Germinal center (tissue), 1 donor: ENCODE measurements at regions not wholly inside any gene's neighbourhood (a gene's known extent, or its start where the extent isn't known, plus 50 kb on each side); places are given as distances from the start of the nearest gene placed in this dataset.

Experiments used
- DNase-seq: peaks from one replicate; pipeline ENCODE4 v3.0.0; 2012; ENCODE audit warnings: mixed read lengths, low spot score

DNA sequence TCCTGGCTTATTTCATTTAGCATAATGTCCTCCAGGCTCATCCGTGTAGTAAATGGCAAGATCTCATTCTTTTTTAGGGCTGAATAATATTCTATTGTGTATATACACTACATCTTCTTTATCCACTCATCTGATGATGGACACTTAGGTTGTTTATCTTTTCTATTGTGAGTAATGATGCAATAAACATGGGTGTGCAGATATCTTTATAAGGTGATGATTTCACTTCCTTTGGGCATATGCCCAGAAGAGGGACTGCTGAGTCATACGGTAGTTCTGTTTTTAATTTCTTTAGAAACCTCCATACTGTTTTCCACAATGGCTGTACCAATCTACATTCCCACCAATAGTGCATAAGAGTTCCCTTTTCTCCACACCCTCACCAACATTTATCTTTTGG, 317.6 kb upstream of the CNKSR2 start:
- no peak for DNase-seq

DNA sequence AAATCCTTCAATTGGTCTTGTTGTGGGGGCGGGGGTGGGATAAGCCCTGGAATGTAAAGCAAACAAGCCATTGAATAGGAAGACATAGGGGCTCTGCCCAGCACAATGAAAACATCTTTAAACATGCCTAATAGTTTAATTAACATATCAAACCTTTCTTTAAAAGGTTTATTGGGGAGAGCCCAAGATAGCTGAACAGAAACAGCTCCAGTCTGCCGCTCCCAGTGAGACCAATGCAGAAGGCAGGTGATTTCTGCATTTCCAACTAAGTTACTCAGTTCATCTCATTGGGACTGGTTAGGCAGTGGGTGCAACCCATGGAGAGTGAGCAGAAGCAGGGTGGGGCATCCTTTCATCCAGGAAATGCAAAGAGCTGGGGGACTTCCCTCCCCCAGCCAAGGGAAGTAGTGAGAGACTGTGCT, 327.2 kb upstream of the CNKSR2 start:
- no peak for DNase-seq

DNA sequence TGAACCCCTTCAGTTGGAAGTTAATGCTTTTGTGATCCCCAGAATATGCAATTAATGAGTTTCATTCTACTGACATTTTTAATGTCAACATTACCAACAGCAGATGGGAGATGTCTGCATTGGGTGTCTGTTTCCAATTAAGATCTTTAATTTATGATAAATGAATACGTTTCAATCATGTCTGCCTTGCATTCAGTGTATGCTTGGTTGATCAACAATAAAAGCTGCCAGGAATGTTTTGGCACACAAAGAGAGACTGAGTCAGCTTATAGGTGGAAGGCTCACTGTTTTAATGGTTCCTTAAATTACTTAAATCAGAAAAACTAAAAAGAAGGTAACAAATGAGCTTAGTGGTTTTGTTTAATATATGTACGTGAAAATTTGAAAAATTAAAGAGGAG, 359.9 kb upstream of the CNKSR2 start:
- no peak for DNase-seq

DNA sequence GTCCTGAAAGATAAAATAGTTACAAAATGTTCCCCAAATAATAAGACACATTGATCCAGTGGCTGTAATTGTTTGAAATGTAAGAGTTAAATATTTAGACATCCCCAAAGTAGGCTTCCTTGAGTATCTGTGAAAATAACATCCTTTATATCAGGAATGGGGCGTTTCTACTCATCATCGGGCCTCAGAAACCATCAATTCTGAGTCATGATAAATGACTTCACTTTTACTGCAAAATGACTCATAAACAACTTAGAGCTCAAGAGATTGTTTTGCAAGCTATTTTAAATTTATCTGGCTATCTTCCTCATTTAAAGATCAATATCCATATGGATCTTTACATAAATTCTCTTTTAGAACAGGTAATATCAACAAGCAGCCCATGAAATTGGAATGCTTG, 369.4 kb upstream of the CNKSR2 start:
- DNase-seq: no peak

DNA sequence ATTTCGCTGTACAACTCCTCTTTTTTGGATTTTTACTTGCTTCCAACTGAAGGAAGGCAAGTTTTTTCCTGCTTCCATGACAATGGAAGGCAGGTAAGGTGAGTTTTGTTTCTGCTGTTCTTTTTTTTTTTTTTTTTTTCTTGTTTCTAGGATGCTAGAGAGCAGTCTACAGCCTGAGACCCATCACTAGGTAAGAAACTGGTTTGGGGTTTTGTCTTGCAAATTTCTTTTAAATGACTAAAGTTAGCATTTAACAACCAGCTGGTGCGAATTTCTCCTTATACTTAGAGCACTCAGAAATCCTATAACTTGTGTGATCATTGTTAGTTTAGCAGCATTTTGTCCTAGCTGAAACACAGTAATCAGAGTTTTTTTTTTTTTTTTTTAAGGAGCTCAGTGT, 378.4 kb upstream of the CNKSR2 start:
- DNase-seq: no peak

DNA sequence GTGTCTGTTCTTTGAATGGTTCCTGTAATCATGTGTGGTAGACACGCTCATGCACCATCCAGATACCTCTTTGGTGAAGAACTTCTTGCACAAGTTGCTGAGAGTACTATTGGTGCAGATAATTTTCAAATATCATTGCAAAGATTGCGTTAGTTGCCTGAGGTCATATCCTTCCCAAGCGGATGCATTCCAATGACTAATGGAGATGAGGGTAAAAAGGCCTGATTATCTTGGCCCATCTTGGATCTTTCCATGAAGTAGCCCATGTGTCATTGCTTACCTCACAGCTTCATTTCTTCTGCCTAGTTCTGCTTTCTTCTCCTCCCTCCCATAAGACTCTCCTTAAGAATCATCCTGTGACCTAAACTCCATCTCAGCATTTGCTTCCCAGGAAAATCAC, 384.9 kb upstream of the CNKSR2 start:
- no peak for DNase-seq

DNA sequence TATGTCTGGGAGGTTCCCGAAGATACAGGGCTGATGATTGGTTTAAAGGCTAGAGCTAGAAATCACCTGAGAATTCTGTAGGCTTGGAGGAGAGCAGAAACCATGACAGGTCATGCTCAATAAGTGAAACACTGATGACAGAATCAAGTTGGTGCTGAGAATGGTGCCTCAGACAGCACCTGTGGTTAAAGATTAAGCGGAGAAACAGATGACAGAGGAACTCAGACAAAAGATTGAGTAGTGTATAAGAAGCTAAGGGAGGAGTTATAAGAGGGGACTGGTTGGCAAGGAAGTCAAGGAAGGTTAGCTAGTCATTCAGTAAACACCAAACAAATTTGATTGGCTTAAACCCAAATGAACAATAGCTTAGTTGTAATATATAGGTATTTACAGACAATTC, 385.4 kb upstream of the CNKSR2 start:
- DNase-seq: no peak

DNA sequence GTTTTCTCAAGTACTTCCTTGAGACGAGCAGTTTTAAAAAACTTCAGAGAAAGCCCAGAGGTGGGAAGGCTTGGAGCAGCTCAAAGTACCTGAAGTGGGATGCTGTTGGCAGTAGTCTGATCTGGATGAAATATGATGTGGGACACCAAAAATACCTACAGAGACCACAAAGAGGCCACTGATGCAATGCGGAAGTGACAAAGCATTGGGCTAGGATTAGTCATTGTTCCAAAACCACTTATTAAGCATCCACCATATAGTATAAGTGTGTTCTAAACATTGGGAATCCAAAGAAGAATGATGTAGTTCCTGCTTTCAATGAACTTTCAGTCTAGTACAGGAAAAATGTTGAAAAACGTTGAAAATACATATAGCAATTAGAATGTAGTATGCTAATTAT, 386.1 kb upstream of the CNKSR2 start:
- DNase-seq: no peak

DNA sequence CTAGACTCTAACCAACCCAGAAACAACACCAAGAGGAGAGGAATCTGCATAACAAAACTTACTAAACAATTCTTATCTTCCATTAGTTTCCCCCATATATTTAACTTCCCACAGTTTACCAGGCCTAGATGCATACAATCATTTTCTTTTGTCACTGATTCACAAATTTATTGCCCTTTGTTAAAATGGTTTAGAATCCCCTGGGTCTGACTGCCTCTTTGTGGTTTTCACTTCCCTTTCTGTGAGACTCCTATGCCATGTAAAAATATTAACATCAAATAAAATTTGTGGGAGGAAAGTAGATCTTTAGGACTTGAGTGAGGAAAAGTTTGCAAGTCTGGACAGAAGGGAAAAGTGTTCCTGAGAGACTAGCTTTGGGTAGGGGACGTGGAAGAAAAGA, 393.8 kb upstream of the CNKSR2 start:
- no peak for DNase-seq

DNA sequence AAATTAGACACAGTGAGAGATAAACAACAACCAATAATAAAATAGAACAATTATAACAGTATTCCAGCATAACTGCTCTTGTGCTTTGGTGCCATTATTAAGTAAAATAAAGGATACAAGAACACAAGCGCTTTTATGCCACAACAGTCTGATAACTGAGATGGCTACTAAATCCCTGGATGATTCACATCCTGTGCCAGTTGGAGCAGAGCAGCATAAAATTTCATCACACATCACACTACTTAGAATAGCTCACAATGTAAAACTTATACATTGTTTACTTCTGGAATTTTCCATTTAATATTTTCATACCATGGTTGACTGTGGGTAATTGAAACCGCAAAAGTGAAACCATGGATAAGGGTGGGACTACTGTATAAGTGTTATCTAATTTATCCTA, 399.9 kb upstream of the CNKSR2 start:
- no peak for DNase-seq

DNA sequence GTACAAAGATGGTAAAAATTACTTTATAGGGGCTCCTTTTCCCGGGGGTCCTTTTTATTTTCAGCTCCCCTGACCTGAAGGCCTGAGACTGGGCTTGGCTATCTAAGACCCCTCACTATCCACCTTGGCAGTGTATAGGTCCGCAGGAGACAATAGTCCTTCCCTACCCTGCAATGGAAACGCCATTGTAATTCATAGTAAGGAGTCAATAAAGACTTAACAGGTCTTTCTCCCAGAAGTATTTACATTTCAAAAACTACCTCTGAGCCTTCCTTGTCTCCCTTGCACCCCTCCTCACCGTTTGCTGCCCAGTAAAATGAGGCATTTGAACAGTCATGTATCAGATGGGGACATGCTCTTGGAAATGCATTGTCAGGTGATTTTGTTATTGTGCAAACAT, 401.2 kb upstream of the CNKSR2 start:
- DNase-seq: no peak

DNA sequence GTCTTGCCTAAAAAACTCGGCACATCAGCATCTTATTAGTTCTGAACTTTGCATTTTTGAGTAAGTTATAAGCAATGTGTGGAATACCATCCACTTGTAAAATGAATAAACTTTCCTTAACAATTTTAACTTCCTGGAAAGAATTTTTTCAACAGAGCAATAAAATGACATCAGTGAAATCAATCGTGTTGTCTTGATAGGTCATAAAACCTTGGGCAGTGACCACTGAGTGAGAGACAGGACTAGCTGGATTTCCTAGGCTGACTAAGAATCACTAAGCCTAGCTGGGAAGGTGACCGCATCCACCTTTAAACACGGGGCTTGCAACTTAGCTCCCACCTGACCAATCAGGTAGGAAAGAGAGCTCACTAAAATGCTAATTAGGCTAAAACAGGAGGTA, 403.0 kb upstream of the CNKSR2 start:
- DNase-seq: no peak

DNA sequence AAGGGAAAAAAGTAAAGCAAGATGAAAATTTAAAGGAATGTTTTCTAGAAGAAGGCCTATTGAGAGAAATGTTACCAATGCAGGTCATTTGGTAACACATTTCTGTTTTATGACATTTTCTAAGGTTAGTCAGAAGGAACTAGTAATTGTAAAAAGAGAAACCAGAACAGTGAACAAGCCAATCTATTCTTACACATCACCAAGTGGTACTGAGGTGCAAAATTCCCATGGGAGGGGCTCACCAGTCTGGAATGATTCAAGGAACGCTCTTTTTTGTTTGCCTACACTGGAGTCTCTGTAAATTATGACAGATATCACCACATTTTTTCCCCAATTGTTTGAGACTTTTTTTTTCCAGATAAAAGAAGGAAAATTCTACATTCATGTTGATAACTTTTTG, 404.7 kb upstream of the CNKSR2 start:
- no peak for DNase-seq

DNA sequence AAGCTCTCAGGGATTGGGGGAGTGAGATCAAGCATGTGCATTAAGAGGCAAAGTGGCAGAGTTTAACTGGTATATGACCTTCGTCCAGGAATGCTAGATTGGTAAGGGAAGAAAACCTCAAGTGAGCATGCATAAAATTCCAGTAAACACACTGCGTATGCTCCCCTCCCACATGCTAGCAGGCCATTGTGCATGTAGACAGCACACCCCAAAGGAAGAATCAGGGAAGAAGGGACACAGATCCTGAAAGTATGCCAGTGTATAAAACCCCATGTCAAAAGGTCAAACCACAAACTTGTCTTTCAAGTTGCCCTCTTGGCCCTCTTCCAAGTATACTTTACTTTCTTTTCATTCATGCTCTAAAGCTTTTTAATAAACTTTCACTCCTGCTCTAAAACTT, 405.2 kb upstream of the CNKSR2 start:
- no peak for DNase-seq

DNA sequence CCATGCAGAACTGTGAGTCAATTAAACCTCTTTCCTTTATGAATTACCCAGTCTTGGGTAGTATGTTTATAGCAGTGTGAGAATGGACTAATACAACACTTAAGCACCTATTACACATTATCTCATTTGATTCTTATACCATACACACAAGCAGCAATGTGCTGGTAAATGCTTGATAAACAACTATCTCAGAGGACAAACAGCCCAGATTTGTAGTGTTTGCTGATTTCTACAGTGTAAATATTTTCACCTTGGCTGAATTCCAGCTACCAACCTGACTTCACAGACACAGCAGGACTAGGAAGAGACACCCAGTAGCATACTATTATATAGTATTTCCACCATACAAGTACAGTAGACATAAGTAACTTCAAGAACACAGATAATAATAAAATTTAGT, 406.5 kb upstream of the CNKSR2 start:
- no peak for DNase-seq

DNA sequence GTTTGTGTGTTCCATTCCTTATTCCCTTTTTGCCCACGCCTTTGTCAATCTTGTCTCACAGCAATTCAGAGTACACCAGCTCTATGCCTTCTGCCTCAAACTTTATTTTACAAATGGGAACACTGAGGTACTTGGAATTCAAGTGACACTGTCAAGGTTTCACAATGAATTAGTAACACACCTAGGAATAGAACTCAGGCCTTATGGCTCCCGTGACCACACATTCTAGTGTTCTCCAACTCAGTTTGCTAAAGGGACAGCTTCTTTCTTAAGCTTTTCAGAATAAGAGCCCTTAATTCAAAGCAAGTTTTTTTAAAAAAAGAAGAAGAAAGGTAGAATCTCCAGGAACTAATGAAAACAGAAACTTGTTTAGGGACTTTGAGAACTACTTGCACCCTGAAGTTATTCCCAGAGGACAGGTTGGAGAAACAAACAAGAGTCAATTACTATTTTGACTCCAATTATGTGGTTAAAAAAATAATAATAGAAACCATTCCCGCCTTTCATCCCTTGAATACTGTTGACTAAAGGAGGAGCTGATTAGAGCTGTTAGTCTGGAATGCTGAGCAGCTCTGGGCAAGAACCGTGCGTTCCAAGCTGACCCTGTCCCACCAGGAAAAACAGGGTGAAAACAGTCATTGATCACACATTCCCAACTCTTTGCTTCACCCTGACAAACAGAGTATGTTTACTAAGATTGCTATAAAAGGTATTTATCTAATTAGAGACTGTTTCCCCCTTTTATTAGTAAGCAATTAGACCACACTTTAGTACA, 408.8 kb upstream of the CNKSR2 start:
- DNase-seq: no peak

DNA sequence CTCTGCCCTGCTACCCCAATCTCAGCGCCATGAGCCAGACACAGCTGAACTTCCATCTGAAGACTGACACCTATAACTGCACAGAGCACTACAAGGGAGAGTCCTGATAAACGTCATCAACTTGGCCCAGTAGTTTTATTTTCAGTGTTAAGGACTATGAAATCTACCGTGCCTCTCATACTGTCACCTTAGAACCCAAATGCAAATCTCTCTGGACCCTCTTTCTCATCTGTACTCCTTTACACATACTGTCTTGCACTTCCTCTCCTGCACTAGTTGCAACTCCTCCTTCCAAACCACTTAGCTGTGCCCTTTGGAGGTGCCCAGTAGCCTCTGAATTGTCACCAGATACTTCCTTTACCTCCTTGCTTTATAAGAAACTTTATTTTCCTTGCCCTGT, 420.2 kb upstream of the CNKSR2 start:
- DNase-seq: no peak

DNA sequence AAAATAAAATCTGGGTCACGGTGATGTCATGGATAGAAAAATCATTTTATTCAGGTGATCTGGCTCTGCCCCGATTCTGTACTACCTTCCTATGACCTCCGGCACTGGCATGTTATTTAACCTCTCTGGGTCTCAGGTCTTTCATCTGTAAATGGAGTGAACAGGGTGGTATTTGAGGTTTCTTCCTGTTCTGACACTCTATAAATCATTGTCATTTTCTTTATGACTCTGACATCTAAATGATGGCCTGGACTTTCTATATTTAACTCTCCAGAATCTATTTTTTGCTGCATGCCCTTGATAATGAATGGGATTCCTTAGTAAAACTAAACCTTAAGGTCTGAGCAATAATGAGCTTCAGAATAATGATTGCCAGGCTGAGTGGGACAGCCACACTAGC, 422.0 kb upstream of the CNKSR2 start:
- no peak for DNase-seq

DNA sequence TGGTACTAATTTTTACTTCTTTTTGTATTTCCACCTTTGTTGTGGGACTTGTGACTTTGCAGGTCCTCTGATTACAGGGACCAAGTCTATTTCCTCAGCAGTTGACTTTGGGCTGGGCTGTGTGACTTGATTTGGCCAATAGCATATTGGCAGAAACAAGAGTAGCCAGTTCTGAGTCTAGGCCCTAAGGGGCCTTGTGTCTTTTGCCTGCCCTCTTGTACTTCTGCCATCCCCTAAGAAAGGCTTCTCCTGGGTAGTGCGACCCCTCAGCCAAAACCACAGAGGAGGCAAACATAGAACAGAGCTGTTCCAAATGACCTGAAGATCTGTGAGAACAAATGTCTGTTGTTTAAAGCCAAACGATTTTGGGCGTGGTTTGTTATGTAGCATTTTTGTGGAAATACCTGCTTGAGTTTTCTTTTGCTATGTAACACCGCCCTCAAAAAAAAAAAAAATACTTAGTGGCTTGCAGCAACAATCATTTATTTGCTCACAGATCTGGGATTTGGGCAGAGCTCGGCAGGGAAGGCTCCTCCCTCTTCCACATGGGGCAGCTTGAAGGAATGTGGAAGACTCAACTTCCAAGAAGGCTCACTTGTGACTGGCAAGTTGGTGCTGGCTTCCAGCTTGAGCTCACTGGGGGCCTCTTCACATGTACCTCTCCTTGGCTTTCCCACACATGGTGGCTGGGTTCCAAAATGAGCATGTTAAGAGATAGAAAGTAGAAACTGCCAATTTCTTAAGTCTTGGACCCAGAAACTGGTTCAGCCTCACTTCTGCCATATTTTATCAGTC, 423.0 kb upstream of the CNKSR2 start:
- DNase-seq: no peak

DNA sequence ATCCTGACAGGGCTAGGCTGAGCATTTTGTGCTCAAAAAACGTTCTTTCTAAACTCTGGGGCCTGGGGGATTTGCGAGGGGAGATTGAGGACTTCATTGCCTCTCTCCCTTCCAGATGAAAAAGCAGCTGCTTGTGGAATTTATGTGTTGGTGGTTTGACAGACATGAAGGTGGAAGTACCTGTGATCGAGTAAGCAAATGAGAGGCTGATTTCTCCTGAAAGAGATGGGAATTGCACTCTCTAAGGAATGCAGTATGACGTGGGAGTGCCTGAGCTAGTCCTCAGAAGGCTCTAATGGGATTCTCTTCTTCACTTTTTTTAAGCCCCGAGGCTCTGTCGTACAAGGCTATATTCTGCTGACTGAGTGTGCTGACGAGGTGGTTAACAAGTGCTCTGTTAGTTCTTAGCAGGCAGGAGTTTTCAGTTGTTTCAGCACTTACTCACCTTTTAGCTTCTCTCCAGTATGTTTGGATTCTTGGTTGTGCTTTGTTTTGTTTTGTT, 426.8 kb upstream of the CNKSR2 start:
- no peak for DNase-seq

DNA sequence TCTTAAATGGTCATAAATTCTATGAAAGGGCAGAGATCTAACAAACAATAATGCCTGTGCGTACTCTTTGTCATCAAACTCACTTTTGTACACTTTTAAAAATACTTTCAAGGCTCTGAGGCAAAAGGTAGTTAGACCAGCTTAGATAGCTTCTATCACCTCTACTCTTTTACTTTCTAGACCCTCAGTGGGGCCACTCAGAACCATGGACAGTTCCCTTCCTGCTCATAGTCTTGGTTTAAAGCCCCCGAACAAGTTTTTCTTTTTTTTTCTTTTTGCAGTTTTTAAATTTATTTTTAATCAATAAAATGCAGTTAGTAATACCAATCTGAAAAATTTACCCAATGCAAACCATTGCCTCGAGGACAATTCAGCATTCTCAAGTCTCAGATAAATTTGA, 460.5 kb upstream of the CNKSR2 start:
- DNase-seq: no peak

DNA sequence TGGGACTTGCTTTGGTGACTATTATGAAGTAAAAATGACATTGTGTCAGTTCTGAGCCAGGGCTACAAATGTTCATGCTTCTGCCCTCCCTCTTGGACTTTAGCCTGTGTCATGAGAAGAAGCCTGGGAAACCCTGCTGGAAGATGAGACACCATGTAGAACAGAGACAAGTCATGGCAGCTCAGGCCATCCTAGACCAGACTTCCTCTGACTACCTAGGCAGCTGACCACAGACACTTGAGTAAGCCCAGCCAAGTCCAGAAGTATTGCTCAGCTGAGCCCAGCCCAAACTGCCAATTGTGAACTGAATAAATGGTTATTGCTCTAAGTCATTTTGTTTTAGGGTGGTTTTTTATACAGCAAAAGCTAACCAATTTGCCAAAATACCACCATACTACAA, 467.6 kb upstream of the CNKSR2 start:
- DNase-seq: no peak

DNA sequence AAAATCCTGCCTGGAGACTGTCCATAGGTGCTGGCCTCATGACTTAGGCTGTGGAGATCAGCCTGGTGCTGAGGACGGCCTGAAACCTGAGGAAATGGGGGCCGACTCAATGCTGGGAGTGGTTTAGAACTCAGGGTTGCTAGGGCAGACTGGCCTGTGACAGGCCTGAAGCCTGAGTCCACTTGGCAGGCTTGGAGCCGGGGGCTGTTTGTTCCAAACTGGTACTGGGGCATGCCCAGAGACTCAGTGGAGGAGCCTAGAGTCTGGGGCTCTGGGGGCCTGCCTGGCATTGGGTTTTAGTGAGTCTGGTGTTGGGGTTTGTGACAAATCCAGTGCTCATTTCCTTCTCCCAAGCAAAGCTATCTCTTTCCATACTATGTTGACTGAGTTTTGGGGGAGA, 489.7 kb upstream of the CNKSR2 start:
- DNase-seq: no peak

DNA sequence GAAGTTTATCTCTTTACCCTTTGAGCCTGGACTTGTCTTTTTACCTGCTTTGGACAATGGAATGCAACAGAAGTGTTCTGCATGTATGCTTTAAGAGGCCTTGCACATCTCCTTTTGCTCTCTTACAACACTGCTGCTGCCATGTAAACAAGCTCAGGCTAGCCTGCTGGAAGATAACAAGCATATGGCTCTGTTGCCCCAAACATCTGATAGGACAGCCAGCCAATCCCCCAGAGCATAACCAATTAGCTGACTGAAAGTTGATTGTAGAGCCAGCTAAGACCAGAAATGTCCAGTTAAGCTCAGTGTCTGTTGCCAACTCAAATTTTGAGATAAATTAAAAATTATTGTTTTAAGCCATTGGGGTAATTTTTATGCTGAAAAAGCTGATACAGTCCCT, 510.6 kb upstream of the CNKSR2 start:
- DNase-seq: no peak
